Neural progenitor cell (in vitro differentiated cells): ENCODE measurements at regions not wholly inside any gene's neighbourhood (a gene's known extent, or its start where the extent isn't known, plus 50 kb on each side); places are given as distances from the start of the nearest gene placed in this dataset.

Experiments used
- DNase-seq: peaks from one replicate; pipeline ENCODE4 v3.0.0-alpha.2; 2016; ENCODE audit warnings: low spot score
- H2AFZ ChIP-seq: fragments of 200-600 bp; sonication (generic); replicated peaks from 2 replicates; pipeline ENCODE4 v1.6.1; 2016; ENCODE audit warnings: antibody characterized with exemption
- H3F3A ChIP-seq: fragments of 200-600 bp; sonication (generic); 2 replicates; pipeline ENCODE4 v1.6.1; 2016; ENCODE audit warnings: antibody characterized with exemption, low read depth
- H3K27ac ChIP-seq: fragments of 200-600 bp; sonication (generic); 2 replicates; pipeline ENCODE4 v1.5.1; 2016; ENCODE audit warnings: mild to moderate bottlenecking
- H3K27me3 ChIP-seq: fragments of 200-600 bp; sonication (generic); 2 replicates; pipeline ENCODE4 v1.6.1; 2016; ENCODE audit warnings: mild to moderate bottlenecking, moderate library complexity
- H3K36me3 ChIP-seq: fragments of 200-600 bp; sonication (generic); 2 replicates; pipeline ENCODE4 v1.5.1; 2016
- H3K4me1 ChIP-seq: fragments of 200-600 bp; sonication (generic); 2 replicates; pipeline ENCODE4 v1.6.1; 2016; ENCODE audit warnings: mixed run types
- H3K4me2 ChIP-seq: fragments of 200-600 bp; sonication (generic); 2 replicates; pipeline ENCODE4 v1.6.1; 2016
- H3K4me3 ChIP-seq: fragments of 200-600 bp; sonication (generic); 2 replicates; pipeline ENCODE4 v1.5.1; 2016
- H3K79me2 ChIP-seq: fragments of 200-600 bp; sonication (generic); 2 replicates; pipeline ENCODE4 v1.6.1; 2016; ENCODE audit warnings: low read depth
- H3K9ac ChIP-seq: fragments of 200-600 bp; sonication (generic); 2 replicates; pipeline ENCODE4 v1.6.1; 2016
- H3K9me3 ChIP-seq: fragments of 200-600 bp; sonication (generic); 2 replicates; pipeline ENCODE4 v1.5.1; 2016; ENCODE audit warnings: low read depth
- H4K20me1 ChIP-seq: fragments of 200-600 bp; sonication (generic); 2 replicates; pipeline ENCODE4 v1.6.1; 2016; ENCODE audit warnings: low read depth
- H3K27ac Mint-ChIP-seq: 3 replicates; pipeline ENCODE4 v1.8.0; 2021; ENCODE audit warnings: mixed read lengths
- H3K27me3 Mint-ChIP-seq: 2 replicates; pipeline ENCODE4 v1.8.0; 2022; ENCODE audit warnings: low read depth, mild to moderate bottlenecking, inconsistent platforms, moderate library complexity, mixed read lengths; ENCODE audit not compliant: insufficient read depth
- H3K36me3 Mint-ChIP-seq: 3 replicates; pipeline ENCODE4 v1.8.0; 2021; ENCODE audit warnings: mixed read lengths
- H3K4me1 Mint-ChIP-seq: 3 replicates; pipeline ENCODE4 v1.8.0; 2021; ENCODE audit warnings: mixed read lengths
- H3K4me3 Mint-ChIP-seq: 3 replicates; pipeline ENCODE4 v1.8.0; 2021; ENCODE audit warnings: mild to moderate bottlenecking, moderate library complexity, mixed read lengths
- H3K9me3 Mint-ChIP-seq: 3 replicates; pipeline ENCODE4 v1.8.0; 2020; ENCODE audit warnings: mixed read lengths
- EZH2 ChIP-seq: fragments of 200-600 bp; sonication (generic); IDR thresholded peaks from 2 replicates; pipeline ENCODE4 v1.6.1; 2017; ENCODE audit warnings: antibody characterized with exemption, mild to moderate bottlenecking, moderate library complexity
- EZH2phosphoT487 ChIP-seq: fragments of 200-600 bp; sonication (generic); IDR thresholded peaks from 2 replicates; pipeline ENCODE4 v1.6.1; 2017; ENCODE audit warnings: antibody characterized with exemption
- TF ChIP-seq, protein P1 (sequence below): fragments of 200-600 bp; sonication (generic); IDR thresholded peaks from 2 replicates; pipeline ENCODE4 v1.5.1; 2017; ENCODE audit warnings: antibody characterized with exemption, mild to moderate bottlenecking

DNA sequence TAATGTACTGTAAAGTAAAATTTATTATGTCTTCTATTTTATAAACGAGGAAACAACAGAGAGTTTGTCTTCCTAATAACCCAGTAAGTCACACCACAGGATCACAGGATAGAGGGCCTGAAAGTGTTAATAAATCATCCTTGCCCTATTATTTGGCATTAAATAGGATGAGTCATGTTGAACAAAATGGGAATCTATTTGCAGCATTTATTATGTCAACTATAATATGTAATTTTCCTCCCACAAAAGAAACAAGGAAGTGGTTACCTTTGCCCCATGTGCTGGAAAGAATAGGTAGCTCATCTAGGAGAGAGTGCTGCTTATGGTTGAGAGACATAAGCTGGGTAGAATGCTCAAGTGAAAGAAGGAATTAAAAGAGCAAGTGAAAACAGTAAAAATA is 237.6 kb upstream of the NDST3 start:
- TF ChIP-seq EZH2 (no peak), EZH2phosphoT487 (no peak)
- TF ChIP-seq, protein P1, sequence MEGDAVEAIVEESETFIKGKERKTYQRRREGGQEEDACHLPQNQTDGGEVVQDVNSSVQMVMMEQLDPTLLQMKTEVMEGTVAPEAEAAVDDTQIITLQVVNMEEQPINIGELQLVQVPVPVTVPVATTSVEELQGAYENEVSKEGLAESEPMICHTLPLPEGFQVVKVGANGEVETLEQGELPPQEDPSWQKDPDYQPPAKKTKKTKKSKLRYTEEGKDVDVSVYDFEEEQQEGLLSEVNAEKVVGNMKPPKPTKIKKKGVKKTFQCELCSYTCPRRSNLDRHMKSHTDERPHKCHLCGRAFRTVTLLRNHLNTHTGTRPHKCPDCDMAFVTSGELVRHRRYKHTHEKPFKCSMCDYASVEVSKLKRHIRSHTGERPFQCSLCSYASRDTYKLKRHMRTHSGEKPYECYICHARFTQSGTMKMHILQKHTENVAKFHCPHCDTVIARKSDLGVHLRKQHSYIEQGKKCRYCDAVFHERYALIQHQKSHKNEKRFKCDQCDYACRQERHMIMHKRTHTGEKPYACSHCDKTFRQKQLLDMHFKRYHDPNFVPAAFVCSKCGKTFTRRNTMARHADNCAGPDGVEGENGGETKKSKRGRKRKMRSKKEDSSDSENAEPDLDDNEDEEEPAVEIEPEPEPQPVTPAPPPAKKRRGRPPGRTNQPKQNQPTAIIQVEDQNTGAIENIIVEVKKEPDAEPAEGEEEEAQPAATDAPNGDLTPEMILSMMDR: no peak
- H3K9me3 ChIP-seq: no peaks in the 10 kb centered on the region

DNA sequence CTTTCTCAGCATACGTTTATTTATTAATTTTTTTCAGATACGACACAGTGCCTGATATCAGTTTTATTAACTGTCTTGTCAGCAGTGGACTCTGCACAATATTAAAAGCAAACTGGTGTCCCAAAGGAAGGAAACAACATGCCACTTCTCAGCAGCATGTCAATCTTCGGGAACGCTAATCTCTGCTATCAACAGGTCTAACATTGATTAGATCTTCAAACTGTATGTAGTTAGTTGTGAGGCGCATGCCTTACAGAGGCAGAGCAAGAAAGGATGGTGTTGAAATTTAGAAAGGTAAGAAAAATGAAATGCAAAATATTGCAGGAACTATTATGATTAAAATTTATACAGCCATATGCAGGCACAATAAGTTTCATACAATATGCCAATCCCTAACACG is 233.7 kb upstream of the NDST3 start:
- no peak overlapping the region for H3K4me3 Mint-ChIP-seq
- TF ChIP-seq, protein P1: no peak
- TF ChIP-seq EZH2: no peak
- no peak overlapping the region for H3K27ac Mint-ChIP-seq

More for the DNA sequence above, 237.6 kb upstream of the NDST3 start:
- Histone ChIP-seq H3K9ac (no peak overlapping the region), H4K20me1 (no peaks in the 10 kb centered on the region), H3F3A (no peaks in the 10 kb centered on the region), H3K36me3 (no peaks in the 10 kb centered on the region), H3K4me2 (no peak overlapping the region), H3K4me1 (peaks cover 8% of the 10 kb centered on the region), H3K27ac (no peak overlapping the region), H3K27me3 (no peaks in the 10 kb centered on the region), H3K79me2 (no peaks in the 10 kb centered on the region), H2AFZ (no peak overlapping the region), H3K4me3 (no peak overlapping the region)
- Mint-ChIP-seq H3K27ac (no peak overlapping the region), H3K27me3 (no peaks in the 10 kb centered on the region), H3K4me1 (peaks cover 5% of the 10 kb centered on the region), H3K9me3 (no peaks in the 10 kb centered on the region), H3K36me3 (no peaks in the 10 kb centered on the region), H3K4me3 (no peak overlapping the region)
- no peak for DNase-seq

DNA sequence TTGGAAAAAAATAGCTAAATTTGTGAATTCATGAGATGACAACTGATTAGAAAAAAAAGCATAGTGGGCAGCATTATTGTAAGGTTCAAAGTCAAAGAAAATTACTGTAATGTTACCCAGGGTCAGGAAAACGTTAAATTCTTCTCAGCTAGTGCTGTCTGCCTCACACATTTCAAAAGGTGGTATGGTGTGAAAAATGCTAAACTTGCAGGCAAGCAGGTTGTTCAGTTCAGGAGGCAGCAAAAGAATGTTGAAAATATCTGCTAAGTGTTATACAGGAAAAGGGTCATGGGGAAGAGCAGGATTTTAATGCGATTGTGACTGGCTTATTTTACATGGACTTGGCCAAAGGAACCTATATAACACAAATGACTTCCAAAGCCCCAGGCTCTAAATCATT is 232.5 kb upstream of the NDST3 start:
- H4K20me1 ChIP-seq: no peaks in the 10 kb centered on the region
- H3K4me3 Mint-ChIP-seq: no peak overlapping the region

More for the DNA sequence above, 233.7 kb upstream of the NDST3 start:
- Mint-ChIP-seq H3K9me3 (no peaks in the 10 kb centered on the region), H3K27me3 (no peaks in the 10 kb centered on the region), H3K36me3 (no peaks in the 10 kb centered on the region), H3K4me1 (peaks cover 5% of the 10 kb centered on the region)
- no peaks in the 10 kb centered on the region for H3K36me3 ChIP-seq
- H3K4me1 ChIP-seq: peaks cover 8% of the 10 kb centered on the region
- no peak overlapping the region for H3K27ac ChIP-seq
- no peaks in the 10 kb centered on the region for H3K27me3 ChIP-seq
- no peak overlapping the region for H3K4me2 ChIP-seq
- H3K4me3 ChIP-seq: no peak overlapping the region
- H3F3A ChIP-seq: no peaks in the 10 kb centered on the region
- H2AFZ ChIP-seq: no peak overlapping the region
- H3K9me3 ChIP-seq: no peaks in the 10 kb centered on the region
- no peak for DNase-seq
- H3K79me2 ChIP-seq: no peaks in the 10 kb centered on the region
- no peaks in the 10 kb centered on the region for H4K20me1 ChIP-seq
- H3K9ac ChIP-seq: no peak overlapping the region

More for the DNA sequence above, 232.5 kb upstream of the NDST3 start:
- Histone ChIP-seq H3K4me3 (no peak overlapping the region), H3K4me1 (peaks cover 8% of the 10 kb centered on the region), H3K9me3 (no peaks in the 10 kb centered on the region), H3K9ac (no peak overlapping the region), H3K4me2 (no peak overlapping the region), H3K79me2 (no peaks in the 10 kb centered on the region), H3F3A (no peaks in the 10 kb centered on the region), H3K36me3 (no peaks in the 10 kb centered on the region), H2AFZ (no peak overlapping the region), H3K27ac (no peak overlapping the region), H3K27me3 (no peaks in the 10 kb centered on the region)
- H3K27me3 Mint-ChIP-seq: no peaks in the 10 kb centered on the region
- no peaks in the 10 kb centered on the region for H3K9me3 Mint-ChIP-seq
- H3K36me3 Mint-ChIP-seq: no peaks in the 10 kb centered on the region
- peaks cover 5% of the 10 kb centered on the region for H3K4me1 Mint-ChIP-seq
- no peak for DNase-seq
- no peak overlapping the region for H3K27ac Mint-ChIP-seq
- no peak for TF ChIP-seq EZH2
- TF ChIP-seq EZH2phosphoT487: no peak
- TF ChIP-seq, protein P1: no peak
